ENCODE measurements at regions not wholly inside any gene's neighbourhood (a gene's known extent, or its start where the extent isn't known, plus 50 kb on each side); places are given as distances from the start of the nearest gene placed in this dataset.

GRCh38 chr20:20778676-20779075 lies 66.2 kb upstream of the RALGAPA2 start:
- no peak overlapping the region for H3K27ac ChIP-seq (ENCODE audit: low read length)
- WGBS (ENCODE audit: insufficient coverage), result 100% methylated on average over 1 of the region's 2 CpGs
- ATAC-seq (replicated peaks in 1 of 4), result no peak
- POLR2A ChIA-PET, result no interaction called here
- no peaks in the 10 kb centered on the region for H3K9me3 ChIP-seq
- Mint-ChIP-seq H3K36me3 (no peaks in the 10 kb centered on the region), H3K9me3 (peaks cover 0 to 4% (median 2%) of the 10 kb centered on the region in 3 donors), H3K27me3 (peaks cover 11 to 22% of the 10 kb centered on the region in 2 donors), H3K4me1 (no peaks in the 10 kb centered on the region), H3K27ac (no peak overlapping the region), H3K4me3 (no peak overlapping the region)
- H3K4me1 ChIP-seq (ENCODE audit: control insufficient read depth in 1 of 2, extremely low read depth in 1 of 2, insufficient read depth in 2 of 2, low read length in 2 of 2), result no peaks in the 10 kb centered on the region
- no peaks in the 10 kb centered on the region for H3K36me3 ChIP-seq (ENCODE audit: control insufficient read depth in 2 of 2, extremely low read depth in 1 of 2, insufficient read depth in 1 of 2, low read length in 1 of 2)
- no peak overlapping the region for H3K4me3 ChIP-seq (ENCODE audit: control insufficient read depth in 1 of 2, extremely low read depth in 1 of 2, low read length in 1 of 2)
- DNase-seq, result no peak
- CTCF ChIA-PET, result interaction anchor here in 1 of 2 donors (0.7 kb wide), 1 partner anchor 86 kb away, joined by 3 read pairs; no protein-coding TSS in a partner anchor
- peaks cover 0 to 19% of the 10 kb centered on the region in 2 experiments for H3K27me3 ChIP-seq (replicated peaks in 1 of 2; ENCODE audit: control insufficient read depth in 2 of 2, extremely low read depth in 1 of 2, insufficient read depth in 2 of 2, low read length in 1 of 2)

- Mint-ChIP-seq H3K4me1 (peaks cover 4 to 6% (median 5%) of the 10 kb centered on the region in 3 donors), H3K27me3 (peaks cover 23 to 28% of the 10 kb centered on the region in 2 donors), H3K4me3 (no peak overlapping the region), H3K36me3 (no peaks in the 10 kb centered on the region), H3K27ac (no peak overlapping the region), H3K9me3 (peaks cover 0 to 7% (median 2%) of the 10 kb centered on the region in 3 donors)
- H3K27me3 ChIP-seq (replicated peaks in 1 of 2; ENCODE audit: control insufficient read depth in 2 of 2, extremely low read depth in 1 of 2, insufficient read depth in 2 of 2, low read length in 1 of 2), result peaks cover 0 to 8% of the 10 kb centered on the region in 2 experiments
- H3K4me3 ChIP-seq (ENCODE audit: control insufficient read depth in 1 of 2, extremely low read depth in 1 of 2, low read length in 1 of 2), result no peak overlapping the region
- DNase-seq (no peak), ATAC-seq (replicated peaks in 1 of 4) (no peak)
- H3K9me3 ChIP-seq, result no peaks in the 10 kb centered on the region
- no peaks in the 10 kb centered on the region for H3K36me3 ChIP-seq (ENCODE audit: control insufficient read depth in 2 of 2, extremely low read depth in 1 of 2, insufficient read depth in 1 of 2, low read length in 1 of 2)
- H3K4me1 ChIP-seq (ENCODE audit: control insufficient read depth in 1 of 2, extremely low read depth in 1 of 2, insufficient read depth in 2 of 2, low read length in 2 of 2), result peaks cover 0 to 2% of the 10 kb centered on the region in 2 experiments
- CTCF ChIA-PET, result no interaction called here
- WGBS (ENCODE audit: insufficient coverage), result 81% methylated on average over 2 of the region's 3 CpGs
- POLR2A ChIA-PET, result no interaction called here
- no peak overlapping the region for H3K27ac ChIP-seq (ENCODE audit: low read length)
These were observed 60.1 kb upstream of the RALGAPA2 start for GRCh38 chr20:20772497-20773085.

GRCh38 chr20:20768202-20768815 lies 55.9 kb upstream of the RALGAPA2 start:
- peaks cover 0 to 2% of the 10 kb centered on the region in 2 experiments for H3K4me1 ChIP-seq (ENCODE audit: control insufficient read depth in 1 of 2, extremely low read depth in 1 of 2, insufficient read depth in 2 of 2, low read length in 2 of 2)
- no peaks in the 10 kb centered on the region for H3K36me3 Mint-ChIP-seq
- peaks cover 0 to 3% (median 0%) of the 10 kb centered on the region in 3 donors for H3K9me3 Mint-ChIP-seq
- no peaks in the 10 kb centered on the region for H3K9me3 ChIP-seq
- POLR2A ChIA-PET, result no interaction called here
- H3K27me3 Mint-ChIP-seq, result peaks cover 19 to 21% of the 10 kb centered on the region in 2 donors
- H3K4me3 ChIP-seq (ENCODE audit: control insufficient read depth in 1 of 2, extremely low read depth in 1 of 2, low read length in 1 of 2), result no peak overlapping the region
- peaks cover 0 to 5% of the 10 kb centered on the region in 2 experiments for H3K27me3 ChIP-seq (replicated peaks in 1 of 2; ENCODE audit: control insufficient read depth in 2 of 2, extremely low read depth in 1 of 2, insufficient read depth in 2 of 2, low read length in 1 of 2)
- H3K4me1 Mint-ChIP-seq, result peaks cover 4 to 6% (median 5%) of the 10 kb centered on the region in 3 donors
- no peaks in the 10 kb centered on the region for H3K36me3 ChIP-seq (ENCODE audit: control insufficient read depth in 2 of 2, extremely low read depth in 1 of 2, insufficient read depth in 1 of 2, low read length in 1 of 2)
- H3K27ac ChIP-seq (ENCODE audit: low read length), result no peak overlapping the region
- WGBS (ENCODE audit: insufficient coverage), result 91% methylated on average over 30 of the region's 30 CpGs
- H3K27ac Mint-ChIP-seq, result no peak overlapping the region
- no peak for ATAC-seq (replicated peaks in 1 of 4)
- CTCF ChIA-PET, result no interaction called here
- no peak overlapping the region for H3K4me3 Mint-ChIP-seq
- DNase-seq, result no peak

DNA sequence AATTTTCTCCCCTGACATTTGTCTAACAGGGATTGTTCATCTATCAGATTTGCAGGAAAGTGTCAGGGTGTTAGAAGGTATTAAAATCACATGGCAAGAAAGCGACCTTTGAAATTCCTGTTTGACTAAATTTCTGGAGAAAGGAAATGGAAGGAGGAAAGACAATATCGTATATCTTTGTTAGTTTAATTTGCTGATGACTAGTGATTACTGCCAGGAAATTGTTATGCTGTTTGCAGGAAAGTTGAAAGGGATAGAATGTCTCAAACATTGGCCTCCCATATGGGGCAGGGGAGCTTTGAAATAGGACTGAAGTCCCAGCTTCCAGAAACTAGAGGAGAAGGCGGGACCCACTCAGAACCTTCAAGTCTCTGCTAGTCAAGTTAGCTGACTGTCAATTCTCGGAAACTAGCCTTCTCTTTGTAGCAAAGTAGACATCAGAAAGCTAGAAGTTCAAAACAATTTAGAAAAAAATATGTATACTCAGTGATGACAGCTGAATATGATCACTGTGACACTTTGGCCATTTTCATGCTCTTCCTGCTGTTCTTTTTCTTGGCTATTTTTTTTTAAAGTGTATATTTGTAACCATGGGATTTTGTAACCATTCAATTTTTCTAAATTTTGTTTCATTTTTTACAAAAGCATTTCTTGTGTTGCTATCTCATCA lies 53.4 kb upstream of the RALGAPA2 start:
- ChIA-PET POLR2A (interaction anchor here in 1 of 2 donors (0.7 kb wide), 1 partner anchor 162 kb away, joined by 3 read pairs; no protein-coding TSS in a partner anchor), CTCF (interaction anchor here in 1 of 2 donors (0.5 kb wide), 1 partner anchor 197 kb away, joined by 3 read pairs; no protein-coding TSS in a partner anchor)
- Histone ChIP-seq H3K36me3 (ENCODE audit: control insufficient read depth in 2 of 2, extremely low read depth in 1 of 2, insufficient read depth in 1 of 2, low read length in 1 of 2) (no peaks in the 10 kb centered on the region), H3K9me3 (no peaks in the 10 kb centered on the region), H3K27me3 (replicated peaks in 1 of 2; ENCODE audit: control insufficient read depth in 2 of 2, extremely low read depth in 1 of 2, insufficient read depth in 2 of 2, low read length in 1 of 2) (peaks cover 0 to 11% of the 10 kb centered on the region in 2 experiments), H3K4me1 (ENCODE audit: control insufficient read depth in 1 of 2, extremely low read depth in 1 of 2, insufficient read depth in 2 of 2, low read length in 2 of 2) (peaks cover 0 to 2% of the 10 kb centered on the region in 2 experiments), H3K4me3 (ENCODE audit: control insufficient read depth in 1 of 2, extremely low read depth in 1 of 2, low read length in 1 of 2) (no peak overlapping the region), H3K27ac (ENCODE audit: low read length) (no peak overlapping the region)
- Mint-ChIP-seq H3K4me3 (no peak overlapping the region), H3K27ac (no peak overlapping the region), H3K9me3 (no peaks in the 10 kb centered on the region), H3K36me3 (no peaks in the 10 kb centered on the region), H3K4me1 (peaks cover 4 to 6% (median 5%) of the 10 kb centered on the region in 3 donors), H3K27me3 (peaks cover 20 to 23% of the 10 kb centered on the region in 2 donors)
- WGBS (ENCODE audit: insufficient coverage), result 67% methylated on average over 1 of the region's 4 CpGs
- ATAC-seq (replicated peaks in 1 of 4) (no peak), DNase-seq (no peak)

- no peaks in the 10 kb centered on the region for H3K4me1 ChIP-seq (ENCODE audit: control insufficient read depth in 1 of 2, extremely low read depth in 1 of 2, insufficient read depth in 2 of 2, low read length in 2 of 2)
- ChIA-PET POLR2A (interaction anchor here in 1 of 2 donors (0.6 kb wide), 1 partner anchor 447 kb away, joined by 5 read pairs; no protein-coding TSS in a partner anchor), CTCF (no interaction called here)
- ATAC-seq (replicated peaks in 1 of 4) (no peak), DNase-seq (no peak)
- H3K4me1 Mint-ChIP-seq, result no peaks in the 10 kb centered on the region
- peaks cover 0 to 14% of the 10 kb centered on the region in 2 experiments for H3K27me3 ChIP-seq (replicated peaks in 1 of 2; ENCODE audit: control insufficient read depth in 2 of 2, extremely low read depth in 1 of 2, insufficient read depth in 2 of 2, low read length in 1 of 2)
- H3K27ac Mint-ChIP-seq, result no peak overlapping the region
- peaks cover 16 to 19% of the 10 kb centered on the region in 2 donors for H3K27me3 Mint-ChIP-seq
- WGBS (ENCODE audit: insufficient coverage), result no CpG with 5 or more reads among the region's 5 CpGs
- H3K4me3 ChIP-seq (ENCODE audit: control insufficient read depth in 1 of 2, extremely low read depth in 1 of 2, low read length in 1 of 2), result no peak overlapping the region
- no peaks in the 10 kb centered on the region for H3K9me3 Mint-ChIP-seq
- H3K27ac ChIP-seq (ENCODE audit: low read length), result no peak overlapping the region
- no peaks in the 10 kb centered on the region for H3K9me3 ChIP-seq
- H3K4me3 Mint-ChIP-seq, result no peak overlapping the region
- H3K36me3 ChIP-seq (ENCODE audit: control insufficient read depth in 2 of 2, extremely low read depth in 1 of 2, insufficient read depth in 1 of 2, low read length in 1 of 2), result no peaks in the 10 kb centered on the region
- no peaks in the 10 kb centered on the region for H3K36me3 Mint-ChIP-seq
These were observed 51.2 kb upstream of the RALGAPA2 start for GRCh38 chr20:20763650-20764049.

All from T-cell (primary cell).